Breast epithelium (tissue), 4 donors: ENCODE measurements at regions not wholly inside any gene's neighbourhood (a gene's known extent, or its start where the extent isn't known, plus 50 kb on each side); places are given as distances from the start of the nearest gene placed in this dataset.

ENCODE experiments used
- DNase-seq, 2 donors: peaks; one replicate each; pipeline ENCODE4 v3.0.0-alpha.2; 2019; ENCODE audit warnings: low spot score in 2 of 2
- H3K27ac ChIP-seq, 2 donors: fragments of 200-600 bp; sonication (generic) in 1 of 2; one replicate each; pipeline ENCODE4 v1.5.1; 2016 to 2019; ENCODE audit warnings: mild to moderate bottlenecking in 1 of 2
- H3K27me3 ChIP-seq, 2 donors: fragments of 200-600 bp; sonication (generic) in 1 of 2; one replicate each; pipeline versions ENCODE4 v1.5.1 to v1.6.0; 2017 to 2019; ENCODE audit warnings: control low read depth in 1 of 2, mild to moderate bottlenecking in 1 of 2
- H3K36me3 ChIP-seq: fragments of 200-600 bp; one replicate; pipeline ENCODE4 v1.5.1; 2019
- H3K4me1 ChIP-seq, 2 donors: fragments of 200-600 bp; sonication (generic); one replicate each; pipeline ENCODE4 v1.5.1; 2016 to 2019; ENCODE audit warnings: control low read depth in 1 of 2
- H3K4me3 ChIP-seq, 3 donors: fragments of 200-600 bp; sonication (generic); 1 replicate in 2 of 3; 2 replicates in 1 of 3; pipeline ENCODE4 v1.5.1; 2016 to 2019; ENCODE audit warnings: mild to moderate bottlenecking in 3 of 3, moderate library complexity in 2 of 3
- H3K9me3 ChIP-seq, 2 donors: fragments of 200-600 bp; sonication (generic) in 1 of 2; one replicate each; pipeline ENCODE4 v1.5.1; 2016 to 2019; ENCODE audit warnings: control low read depth in 1 of 2
- POLR2A ChIP-seq: fragments of 450-650 bp; IDR thresholded peaks from one replicate; pipeline ENCODE4 v1.6.1; 2016; ENCODE audit warnings: antibody characterized with exemption, mild to moderate bottlenecking, moderate library complexity
- POLR2AphosphoS5 ChIP-seq, 3 donors: sonication (generic); formaldehyde crosslinking; IDR thresholded peaks; one replicate each; pipeline ENCODE4 v1.6.1; 2017; ENCODE audit warnings: antibody characterized with exemption in 3 of 3
- intact Hi-C: fragments of 100-400 bp; cut with DNase I; formaldehyde crosslinking; loops from one replicate; pipeline ENCODE4 v1.15.1; 2023; ENCODE audit warnings: low total_unique reads
- TF ChIP-seq, protein P1 (sequence below), 3 donors: fragments of 450-650 bp; IDR thresholded peaks; one replicate each; pipeline ENCODE4 v1.5.1; 2016 to 2017; ENCODE audit warnings: antibody characterized with exemption in 3 of 3, mild to moderate bottlenecking in 3 of 3, moderate library complexity in 3 of 3

DNA sequence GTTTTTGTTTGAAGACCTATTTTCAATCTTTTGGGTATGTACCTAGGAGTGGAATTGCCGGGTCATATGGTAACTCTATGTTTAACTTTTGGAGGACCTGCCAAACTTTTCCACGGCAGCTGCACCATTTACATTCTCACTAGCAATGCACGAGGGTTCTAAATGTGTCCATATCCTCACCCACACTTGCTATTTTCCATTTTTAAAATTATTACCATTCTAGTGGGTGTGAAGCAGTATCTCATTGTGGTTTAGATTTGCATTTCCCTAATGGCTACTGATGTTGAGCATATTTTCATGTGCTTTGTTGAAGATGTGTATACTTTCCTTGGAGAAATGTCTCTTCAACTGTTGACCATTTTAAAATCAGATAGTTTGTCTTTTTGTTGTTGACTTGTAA, 60.3 kb upstream of the HAPSTR1 start:
- Histone ChIP-seq H3K4me1 (no peaks in the 10 kb centered on the region), H3K27ac (no peak overlapping the region), H3K4me3 (no peak overlapping the region), H3K36me3 (no peaks in the 10 kb centered on the region), H3K9me3 (no peaks in the 10 kb centered on the region), H3K27me3 (no peaks in the 10 kb centered on the region)
- intact Hi-C loops = no loop called here
- no peak for TF ChIP-seq POLR2A
- no peak for TF ChIP-seq POLR2AphosphoS5 (IDR thresholded peaks at IDR 0.05)
- TF ChIP-seq, protein P1, sequence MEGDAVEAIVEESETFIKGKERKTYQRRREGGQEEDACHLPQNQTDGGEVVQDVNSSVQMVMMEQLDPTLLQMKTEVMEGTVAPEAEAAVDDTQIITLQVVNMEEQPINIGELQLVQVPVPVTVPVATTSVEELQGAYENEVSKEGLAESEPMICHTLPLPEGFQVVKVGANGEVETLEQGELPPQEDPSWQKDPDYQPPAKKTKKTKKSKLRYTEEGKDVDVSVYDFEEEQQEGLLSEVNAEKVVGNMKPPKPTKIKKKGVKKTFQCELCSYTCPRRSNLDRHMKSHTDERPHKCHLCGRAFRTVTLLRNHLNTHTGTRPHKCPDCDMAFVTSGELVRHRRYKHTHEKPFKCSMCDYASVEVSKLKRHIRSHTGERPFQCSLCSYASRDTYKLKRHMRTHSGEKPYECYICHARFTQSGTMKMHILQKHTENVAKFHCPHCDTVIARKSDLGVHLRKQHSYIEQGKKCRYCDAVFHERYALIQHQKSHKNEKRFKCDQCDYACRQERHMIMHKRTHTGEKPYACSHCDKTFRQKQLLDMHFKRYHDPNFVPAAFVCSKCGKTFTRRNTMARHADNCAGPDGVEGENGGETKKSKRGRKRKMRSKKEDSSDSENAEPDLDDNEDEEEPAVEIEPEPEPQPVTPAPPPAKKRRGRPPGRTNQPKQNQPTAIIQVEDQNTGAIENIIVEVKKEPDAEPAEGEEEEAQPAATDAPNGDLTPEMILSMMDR (IDR thresholded peaks at IDR 0.05) = no peak
- DNase-seq = no peak

DNA sequence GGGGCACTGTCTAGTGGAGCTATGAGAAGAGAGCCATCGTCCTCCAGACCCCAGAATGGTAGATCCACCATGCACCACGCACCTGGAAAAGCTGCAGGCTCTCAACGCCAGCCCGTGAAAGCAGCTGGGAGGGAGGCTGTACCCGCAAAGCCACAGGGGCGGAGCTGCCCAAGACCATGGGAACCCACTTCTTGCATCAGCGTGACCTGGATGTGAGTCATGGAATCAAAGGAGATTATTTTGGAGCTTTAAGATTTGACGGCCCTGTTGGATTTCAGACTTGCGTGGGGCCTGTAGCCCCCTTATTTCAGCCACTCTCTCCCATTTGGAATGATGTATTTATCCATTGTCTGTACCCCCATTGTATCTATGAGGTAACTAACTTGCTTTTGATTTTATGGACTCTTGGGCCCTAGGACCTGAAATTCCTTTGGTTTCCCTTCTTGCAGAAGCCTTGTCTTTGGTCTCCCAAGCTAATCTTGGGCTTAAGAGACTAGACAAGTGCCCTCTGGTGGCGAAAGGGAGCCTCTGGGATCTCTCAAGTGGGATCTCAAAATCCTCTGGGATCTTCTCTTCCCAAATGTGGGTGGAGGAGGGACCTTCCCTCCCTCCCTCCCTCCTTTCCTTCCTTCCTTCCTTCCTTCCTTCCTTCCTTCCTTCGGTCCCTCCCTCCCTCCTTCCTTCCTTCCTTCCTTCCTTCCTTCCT, 58.2 kb upstream of the HAPSTR1 start:
- H3K4me1 ChIP-seq = no peaks in the 10 kb centered on the region
- intact Hi-C loops = no loop called here
- H3K27me3 ChIP-seq = no peaks in the 10 kb centered on the region

DNA sequence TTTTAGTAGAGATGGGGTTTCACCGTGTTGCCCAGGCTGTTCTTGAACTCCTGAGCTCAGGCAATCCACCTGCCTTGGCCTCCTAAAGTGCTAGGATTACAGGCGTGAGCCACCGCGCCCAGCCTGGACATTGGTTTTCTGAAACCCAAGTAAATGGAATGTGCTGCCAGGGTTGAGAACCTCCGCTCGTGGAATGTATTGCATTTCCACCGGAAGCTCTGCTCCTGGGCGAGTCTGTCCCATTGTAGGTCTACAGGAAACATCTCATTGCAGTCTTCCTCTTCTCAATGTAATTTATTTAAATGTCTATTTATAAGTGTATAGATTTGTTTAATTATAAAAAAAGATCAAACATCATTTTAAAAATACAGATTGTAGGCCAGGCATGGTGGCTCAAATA, 57.4 kb upstream of the HAPSTR1 start:
- intact Hi-C loops = no loop called here
- Histone ChIP-seq H3K4me3 (no peak overlapping the region), H3K27ac (no peak overlapping the region), H3K4me1 (no peaks in the 10 kb centered on the region), H3K27me3 (no peaks in the 10 kb centered on the region), H3K9me3 (no peaks in the 10 kb centered on the region), H3K36me3 (no peaks in the 10 kb centered on the region)
- TF ChIP-seq, protein P1 (IDR thresholded peaks at IDR 0.05) = no peak
- TF ChIP-seq POLR2A (no peak), POLR2AphosphoS5 (IDR thresholded peaks at IDR 0.05) (no peak)
- no peak for DNase-seq

More for the DNA sequence above, 58.2 kb upstream of the HAPSTR1 start:
- Histone ChIP-seq H3K4me3 (no peak overlapping the region), H3K27ac (no peak overlapping the region), H3K36me3 (no peaks in the 10 kb centered on the region), H3K9me3 (no peaks in the 10 kb centered on the region)
- no peak for DNase-seq
- TF ChIP-seq, protein P1 (IDR thresholded peaks at IDR 0.05) = no peak
- TF ChIP-seq POLR2A (no peak), POLR2AphosphoS5 (IDR thresholded peaks at IDR 0.05) (no peak)

DNA sequence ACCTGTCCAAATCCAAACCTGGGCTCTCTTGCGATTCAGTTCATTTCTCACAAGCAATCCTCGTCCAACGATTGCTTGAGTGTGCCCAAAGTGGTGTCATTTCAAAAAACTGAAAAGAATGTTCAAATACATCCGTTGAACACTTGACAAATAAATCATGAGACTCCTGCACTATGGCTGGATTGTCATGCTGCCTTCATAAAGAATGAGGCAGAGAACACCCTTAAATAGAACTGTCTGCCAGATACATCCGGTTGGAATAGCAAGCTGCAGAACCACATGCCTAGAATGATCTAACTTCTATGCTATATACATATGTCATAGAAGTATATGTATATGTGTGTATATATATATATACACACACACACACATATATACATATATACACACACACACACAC, 55.4 kb upstream of the HAPSTR1 start:
- Histone ChIP-seq H3K4me3 (no peak overlapping the region), H3K27ac (no peak overlapping the region), H3K36me3 (no peaks in the 10 kb centered on the region), H3K4me1 (no peaks in the 10 kb centered on the region), H3K9me3 (no peaks in the 10 kb centered on the region), H3K27me3 (no peaks in the 10 kb centered on the region)
- intact Hi-C loops = no loop called here
- DNase-seq = no peak
- TF ChIP-seq POLR2AphosphoS5 (IDR thresholded peaks at IDR 0.05) (no peak), POLR2A (no peak)
- TF ChIP-seq, protein P1 (IDR thresholded peaks at IDR 0.05) = no peak

DNA sequence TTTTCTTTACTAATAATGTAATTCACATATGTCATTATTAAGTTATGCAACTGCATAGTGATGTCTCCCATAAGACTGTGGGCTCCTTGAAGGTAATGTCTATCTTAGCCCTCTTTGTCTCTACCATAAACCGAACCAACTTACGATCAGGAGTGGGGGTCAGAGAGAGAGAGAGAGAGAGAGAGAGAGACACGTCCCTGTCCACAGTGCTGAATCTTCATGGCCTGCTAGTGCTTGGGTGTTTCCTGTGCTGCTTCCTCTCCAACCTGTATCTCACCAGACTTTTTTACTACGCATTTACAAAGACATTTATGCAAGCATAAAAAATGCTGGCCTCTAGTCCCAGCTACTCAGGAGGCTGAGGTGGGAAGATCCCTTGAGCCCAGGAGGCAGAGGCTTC, 52.2 kb upstream of the HAPSTR1 start:
- no peak for TF ChIP-seq POLR2A
- TF ChIP-seq POLR2AphosphoS5 (IDR thresholded peaks at IDR 0.05) = no peak
- TF ChIP-seq, protein P1 (IDR thresholded peaks at IDR 0.05) = no peak
- DNase-seq = no peak
- intact Hi-C loops = no loop called here
- Histone ChIP-seq H3K9me3 (no peaks in the 10 kb centered on the region), H3K27me3 (no peaks in the 10 kb centered on the region), H3K4me1 (no peaks in the 10 kb centered on the region), H3K27ac (no peak overlapping the region), H3K36me3 (no peaks in the 10 kb centered on the region), H3K4me3 (no peak overlapping the region)
